RCC 7860 (cell line): ENCODE measurements at regions not wholly inside any gene's neighbourhood (a gene's known extent, or its start where the extent isn't known, plus 50 kb on each side); places are given as distances from the start of the nearest gene placed in this dataset.

Source experiments
- DNase-seq: peaks from one replicate; pipeline ENCODE4 v3.0.0-alpha.2; 2015; ENCODE audit warnings: low spot score
- FAIRE-seq: peaks from 2 replicates; lab custom pipeline; 2012; peaks lifted over from hg19 to GRCh38; lab: Jason Lieb, UNC

DNA sequence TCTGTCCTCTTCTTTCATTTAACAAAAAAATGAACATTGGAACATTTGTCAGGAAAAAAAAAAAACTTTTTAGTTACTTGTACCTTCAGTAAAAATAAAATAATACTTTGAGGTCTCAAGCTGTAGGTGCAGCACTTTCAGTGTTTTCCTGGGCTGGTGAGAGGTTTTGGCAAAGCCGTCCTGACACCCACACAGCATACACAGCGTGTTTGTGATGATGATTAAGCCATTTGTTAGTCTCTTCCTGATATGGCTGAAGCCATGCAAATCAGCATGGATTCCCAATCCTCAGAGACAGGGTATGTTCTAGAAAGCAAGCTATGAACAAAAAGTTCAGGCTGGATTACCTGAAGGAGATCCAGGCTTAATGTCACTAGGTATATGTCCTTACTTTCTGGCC is 236.8 kb downstream of the ZNF516 start:
- DNase-seq = no peak
- FAIRE-seq = no peak

GRCh38 chr18:76255070-76255683 is 239.9 kb downstream of the ZNF516 start:
- DNase-seq (no peak), FAIRE-seq (no peak)

GRCh38 chr18:76252880-76253279 is 242.2 kb downstream of the ZNF516 start:
- no peak for FAIRE-seq
- DNase-seq = no peak

GRCh38 chr18:76252139-76252538 is 242.9 kb downstream of the ZNF516 start:
- no peak for DNase-seq
- FAIRE-seq = no peak

DNA sequence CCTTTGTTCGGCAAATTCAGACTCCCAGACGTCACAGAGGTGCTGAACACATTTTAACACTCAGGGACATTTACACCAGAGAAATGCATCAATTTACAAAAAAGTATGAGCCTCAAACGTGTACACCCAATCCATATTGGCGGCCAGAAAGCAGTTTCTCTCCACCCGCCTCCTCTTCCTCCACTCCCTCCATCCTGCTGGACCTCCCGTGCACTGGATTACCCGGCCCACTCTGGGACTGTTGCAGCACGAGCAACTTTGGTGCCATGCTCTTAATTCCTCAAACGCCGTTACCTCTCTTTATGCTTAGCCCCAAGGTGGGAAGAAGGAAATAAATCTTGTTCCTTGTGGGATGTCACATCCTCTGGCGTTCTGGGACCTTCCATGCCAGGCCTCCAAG is 243.4 kb downstream of the ZNF516 start:
- FAIRE-seq = no peak
- DNase-seq = no peak

- no peak for FAIRE-seq
Observed at GRCh38 chr18:76246590-76246989, 248.5 kb downstream of the ZNF516 start.

DNA sequence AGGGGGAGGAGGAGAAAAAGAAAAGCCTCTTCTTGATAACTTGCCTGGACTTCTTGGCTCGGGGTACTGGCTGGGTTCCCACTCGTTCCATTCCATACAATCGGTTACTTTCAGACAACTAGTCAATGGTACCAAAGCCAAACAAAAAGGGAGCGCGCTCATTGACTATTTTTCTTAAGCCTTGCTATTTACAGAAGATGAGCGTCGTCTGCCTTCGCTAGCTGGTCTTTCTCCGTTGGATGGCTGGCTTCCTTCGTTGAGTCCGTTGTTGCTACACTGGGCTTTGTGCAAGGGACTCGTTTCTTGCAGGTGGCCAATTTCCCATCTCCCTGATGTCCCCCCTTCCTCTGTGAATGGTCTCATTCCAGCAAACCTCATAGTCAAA is 260.4 kb downstream of the ZNF516 start:
- DNase-seq = no peak
- FAIRE-seq = no peak

More at GRCh38 chr18:76246590-76246989, 248.5 kb downstream of the ZNF516 start:
- DNase-seq = no peak

DNA sequence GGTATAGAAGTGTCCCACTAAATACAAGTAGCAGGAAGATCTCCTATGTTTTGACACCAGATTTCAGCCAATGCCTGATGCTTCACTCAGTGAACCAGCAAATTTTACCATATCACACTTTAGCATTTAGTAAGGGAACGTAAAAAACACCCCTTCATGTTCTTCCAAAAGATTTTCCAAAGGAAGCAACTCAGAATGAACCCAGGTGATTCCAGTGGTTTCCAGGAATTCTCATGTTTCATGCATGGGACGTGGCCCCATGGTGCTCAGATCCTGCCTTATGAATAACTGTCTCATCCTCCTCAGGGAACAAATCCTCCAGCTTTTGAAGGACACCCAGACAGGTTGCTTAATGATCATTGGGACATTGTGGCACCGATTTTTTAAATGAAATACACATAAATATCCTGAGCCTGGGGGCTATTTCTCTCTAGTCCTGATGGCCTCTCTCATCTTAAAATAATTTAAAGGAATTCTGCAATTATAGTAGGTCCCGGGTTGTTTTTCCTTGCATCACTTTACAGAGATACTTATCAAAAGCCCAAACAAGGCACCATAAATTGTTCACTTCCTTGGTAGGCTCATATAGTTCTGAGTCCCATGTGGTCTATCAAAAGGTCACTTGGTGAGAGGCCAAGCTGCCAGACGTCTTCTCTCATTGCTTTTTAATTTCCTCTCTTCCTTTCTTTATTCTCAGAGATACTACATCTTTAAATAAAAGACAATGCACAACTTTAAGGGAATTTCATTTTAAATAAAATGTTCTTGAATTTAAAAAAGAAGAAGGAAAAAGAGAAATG is 261.0 kb downstream of the ZNF516 start:
- DNase-seq (no peak), FAIRE-seq (no peak)

- FAIRE-seq (no peak), DNase-seq (no peak)
Observed at GRCh38 chr18:76233406-76233805, 261.6 kb downstream of the ZNF516 start.

GRCh38 chr18:76232779-76233178 is 262.3 kb downstream of the ZNF516 start:
- DNase-seq (no peak), FAIRE-seq (no peak)

- DNase-seq = no peak
- FAIRE-seq = no peak
Observed at GRCh38 chr18:76232010-76232409, 263.0 kb downstream of the ZNF516 start.

GRCh38 chr18:76231402-76231801 is 263.6 kb downstream of the ZNF516 start:
- FAIRE-seq (no peak), DNase-seq (no peak)

GRCh38 chr18:76230791-76231190 is 264.3 kb downstream of the ZNF516 start:
- DNase-seq = no peak
- no peak for FAIRE-seq

DNA sequence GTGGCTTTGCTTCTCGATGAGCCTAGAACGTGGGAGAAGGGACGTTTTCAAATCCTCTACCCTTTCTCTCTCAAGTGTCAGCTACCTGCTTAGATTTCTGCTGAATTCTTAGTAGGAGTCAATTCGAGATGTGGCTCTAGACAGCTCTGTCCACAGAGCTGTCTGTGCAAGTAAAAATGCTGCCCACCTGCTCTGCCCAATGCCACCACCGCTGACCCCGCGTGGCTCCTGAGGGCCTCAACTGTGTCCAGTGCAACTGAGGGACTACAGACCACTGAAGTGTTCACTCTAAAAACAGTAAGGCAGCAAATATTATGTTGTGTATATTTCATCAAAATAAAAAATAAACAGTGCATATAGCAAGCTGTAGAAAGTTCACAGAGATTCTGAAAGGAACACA is 266.3 kb downstream of the ZNF516 start:
- no peak for DNase-seq

GRCh38 chr18:76227759-76228158 is 267.3 kb downstream of the ZNF516 start:
- no peak for DNase-seq
- no peak for FAIRE-seq

More for the DNA sequence above, 266.3 kb downstream of the ZNF516 start:
- FAIRE-seq = no peak

- FAIRE-seq = no peak
- no peak for DNase-seq
Observed at GRCh38 chr18:76223403-76223802, 271.6 kb downstream of the ZNF516 start.

GRCh38 chr18:76219023-76219422 is 276.0 kb downstream of the ZNF516 start:
- DNase-seq (no peak), FAIRE-seq (no peak)

DNA sequence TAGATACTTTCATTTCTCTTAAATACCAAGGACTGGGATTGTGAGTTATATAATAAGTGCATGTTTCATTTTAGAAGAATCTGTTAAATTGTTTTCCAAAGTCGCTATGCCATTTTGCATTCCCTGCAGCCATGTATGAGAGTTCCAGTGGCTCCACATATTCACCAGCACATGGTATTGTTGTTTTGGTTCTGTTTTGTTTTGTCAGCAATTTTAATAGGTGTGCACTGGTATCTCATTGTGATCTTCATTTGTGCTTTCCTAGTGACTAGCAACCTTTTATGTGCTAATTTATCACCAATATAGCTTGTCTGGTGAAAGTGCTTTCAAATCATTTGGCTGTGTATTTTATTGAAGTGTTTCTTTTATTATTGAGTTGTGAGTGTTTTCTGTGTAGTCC is 278.9 kb downstream of the ZNF516 start:
- no peak for FAIRE-seq
- no peak for DNase-seq

- DNase-seq (no peak), FAIRE-seq (no peak)
Observed at GRCh38 chr18:76213991-76214390, 281.1 kb downstream of the ZNF516 start.

GRCh38 chr18:76212960-76213359 is 282.1 kb downstream of the ZNF516 start:
- FAIRE-seq = no peak
- DNase-seq = no peak

DNA sequence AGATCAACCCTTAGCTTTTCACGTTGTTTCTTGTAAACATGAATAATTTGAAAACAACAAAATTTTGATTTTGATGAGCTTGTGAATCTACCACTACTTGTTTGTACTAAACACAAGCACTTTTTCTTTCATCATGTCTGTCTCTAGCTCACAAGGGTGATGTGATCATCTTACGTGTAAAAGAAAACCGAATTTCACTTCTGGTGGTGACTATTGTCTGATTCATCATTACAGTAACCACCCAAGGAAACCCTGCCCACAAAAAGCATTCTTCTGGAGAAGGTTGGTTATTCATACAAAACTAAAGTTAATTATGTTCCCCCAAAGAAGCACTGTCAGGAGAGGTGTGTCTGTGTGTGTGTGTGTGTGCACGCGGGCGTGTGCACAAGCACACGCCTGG is 285.4 kb downstream of the ZNF516 start:
- DNase-seq (peak; percentile 32), FAIRE-seq (peak; percentile 10)

- DNase-seq (no peak), FAIRE-seq (no peak)
Observed at GRCh38 chr18:76208678-76209306, 286.2 kb downstream of the ZNF516 start.
